GM19023 (cell line): ENCODE measurements at regions not wholly inside any gene's neighbourhood (a gene's known extent, or its start where the extent isn't known, plus 50 kb on each side); places are given as distances from the start of the nearest gene placed in this dataset.
"Not testable (repeated sequence)": the region's sequence is repeated elsewhere in the genome, so short reads cannot be mapped to it uniquely, and the experiment has no call there.

Experiments used
- ATAC-seq: cut with Tn5 transposase; IDR thresholded peaks from one replicate; pipeline ENCODE4 v1.9.1; 2021; ENCODE audit warnings: mild to moderate bottlenecking, moderate library complexity; ENCODE audit not compliant: unreplicated experiment

DNA sequence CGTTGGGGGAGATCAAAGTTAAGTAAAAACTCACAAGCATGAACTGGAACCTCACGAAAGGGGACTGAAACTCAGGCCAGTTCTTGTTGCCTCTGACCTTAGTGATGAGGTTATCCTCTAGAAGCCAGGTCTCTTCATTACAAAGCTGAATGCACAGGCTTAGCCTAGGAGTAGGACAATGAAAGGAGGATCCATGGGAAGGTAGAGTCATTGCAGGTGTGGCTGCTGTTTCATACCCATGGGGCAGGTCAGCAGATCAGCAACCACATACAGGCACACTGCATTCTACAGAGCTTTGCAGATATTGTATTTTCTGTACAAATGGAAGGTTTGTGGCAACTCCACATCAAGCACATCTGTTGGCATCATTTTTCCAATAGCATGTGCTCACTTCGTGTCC, 341.3 kb upstream of the SOX9 start:
- no peak for ATAC-seq

DNA sequence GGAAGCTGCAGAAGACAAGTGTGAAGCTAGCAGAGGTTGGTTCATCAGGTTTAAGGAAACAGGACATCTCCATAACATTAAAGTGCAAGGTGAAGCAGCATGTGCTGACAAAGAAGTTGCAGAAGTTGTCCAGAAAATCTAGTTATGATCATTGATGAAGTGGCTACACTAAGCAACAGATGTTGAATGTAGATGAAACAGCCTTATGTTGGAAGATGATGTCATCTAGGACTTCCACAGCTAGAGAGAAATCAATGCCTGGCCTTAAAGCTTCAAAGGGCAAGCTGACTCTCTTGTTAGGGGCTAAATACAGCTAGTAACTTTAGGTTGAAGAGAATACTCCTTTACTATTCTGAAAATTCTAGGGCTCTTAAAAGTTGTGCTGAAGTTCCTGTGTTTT, 340.2 kb upstream of the SOX9 start:
- no peak for ATAC-seq

DNA sequence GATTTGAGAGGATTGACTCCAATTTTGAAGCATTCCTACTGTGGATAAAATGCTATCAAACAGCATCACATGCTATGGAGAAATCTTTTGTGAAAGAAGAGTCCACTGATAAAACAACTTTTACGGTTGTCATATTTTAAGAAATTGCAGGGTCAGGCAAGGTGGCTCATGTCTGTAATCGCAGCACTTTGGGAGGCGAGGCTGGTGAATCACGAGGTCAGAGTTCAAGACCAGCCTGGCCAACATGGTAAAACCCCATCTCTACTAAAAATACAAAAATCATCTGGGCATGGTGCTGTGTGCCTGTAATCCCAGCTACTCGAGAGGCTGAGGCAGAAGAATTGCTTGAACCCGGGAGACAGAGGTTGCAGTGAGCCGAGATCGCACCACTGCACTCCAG, 338.8 kb upstream of the SOX9 start:
- ATAC-seq = not testable (repeated sequence)

DNA sequence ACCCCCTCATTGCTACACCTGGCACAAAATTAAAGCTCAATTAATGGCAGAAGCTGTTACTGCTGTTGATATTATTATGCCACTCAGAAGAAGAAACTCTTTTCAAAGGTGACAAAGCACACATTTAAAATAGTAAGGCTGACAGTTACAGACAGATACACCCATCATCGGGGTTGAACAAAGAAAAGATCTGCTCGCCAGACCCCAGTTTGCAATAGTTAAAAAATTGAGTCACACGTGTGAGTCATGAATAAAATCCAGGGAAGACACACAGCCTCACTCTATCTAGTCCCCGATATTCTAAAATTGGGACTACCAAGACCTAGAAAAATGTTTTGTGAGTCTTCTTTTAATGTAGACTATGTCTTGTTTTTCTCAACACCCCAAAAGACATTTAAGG, 330.0 kb upstream of the SOX9 start:
- ATAC-seq = no peak

DNA sequence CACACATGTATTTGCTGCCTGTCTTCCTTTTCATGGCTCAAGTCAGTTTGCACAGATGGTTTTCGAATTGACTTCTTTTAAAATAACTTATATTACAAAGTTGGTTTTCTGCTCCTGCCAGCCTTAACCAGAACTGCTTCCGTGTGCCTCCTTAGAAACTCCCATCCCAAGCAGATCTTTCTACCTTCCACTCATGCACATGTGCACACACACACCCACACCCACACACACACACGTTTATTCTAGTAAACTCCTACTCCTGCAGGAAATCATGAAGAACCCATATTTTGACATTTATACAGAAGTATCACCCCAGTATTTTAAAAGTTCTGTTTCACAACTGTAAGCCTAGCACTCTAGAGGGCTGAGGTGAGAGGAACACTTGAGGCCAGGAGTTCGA, 329.5 kb upstream of the SOX9 start:
- ATAC-seq = no peak

DNA sequence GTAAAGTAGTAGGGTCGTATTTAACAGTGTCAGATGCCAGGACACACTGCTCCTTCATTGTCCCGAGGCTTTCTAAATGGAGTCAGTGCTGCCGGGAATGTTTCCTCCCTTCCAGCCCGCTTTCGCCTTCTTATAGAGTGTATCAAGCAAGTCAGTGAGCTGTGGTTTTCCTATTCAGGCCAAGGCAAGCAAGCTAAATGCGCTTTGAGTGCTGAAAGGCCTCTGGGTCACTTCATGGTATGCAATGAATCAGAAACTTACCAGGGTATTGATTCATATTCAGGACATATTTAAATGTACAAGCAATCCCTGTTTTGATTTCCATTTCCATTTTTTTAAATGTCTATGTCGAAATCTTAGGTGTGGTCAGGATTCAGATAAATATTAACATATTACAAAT, 327.9 kb upstream of the SOX9 start:
- ATAC-seq = no peak

DNA sequence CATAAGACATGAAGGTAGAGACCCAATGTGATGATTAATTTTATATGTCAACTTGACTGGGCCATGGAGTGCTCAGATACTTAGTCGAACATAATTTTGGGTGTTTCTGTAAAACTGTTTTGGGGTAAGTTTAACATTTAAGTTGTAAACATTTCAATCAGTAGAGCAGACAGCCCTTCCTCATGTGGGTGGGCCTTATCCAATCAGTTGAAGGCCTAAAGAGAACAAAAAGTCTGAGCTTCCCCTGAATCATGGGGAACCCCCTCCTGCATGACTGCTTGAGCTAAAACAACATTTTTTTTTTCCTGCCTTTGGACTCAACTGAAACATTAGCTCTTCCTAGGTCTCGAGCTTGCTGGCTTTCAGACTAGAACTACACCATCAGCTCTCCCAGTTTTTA, 327.3 kb upstream of the SOX9 start:
- no peak for ATAC-seq

DNA sequence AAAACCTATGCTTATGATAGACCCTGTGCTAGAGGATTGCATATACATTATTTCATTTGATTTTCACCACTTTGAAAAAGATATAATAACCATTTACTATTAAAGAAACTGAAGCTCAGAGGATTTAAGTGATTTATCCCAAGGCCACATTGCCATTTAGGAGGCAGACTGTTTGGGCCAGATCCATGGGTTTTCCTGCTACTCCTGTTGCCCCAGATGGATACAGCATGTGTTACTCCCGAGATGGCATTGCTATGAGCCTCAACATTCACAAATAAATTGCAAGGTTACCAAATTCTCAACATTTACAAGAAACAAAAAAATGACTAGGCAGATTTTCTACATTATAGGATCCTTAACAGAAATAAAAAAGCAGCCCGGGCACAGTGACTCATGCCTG, 322.1 kb upstream of the SOX9 start:
- no peak for ATAC-seq

DNA sequence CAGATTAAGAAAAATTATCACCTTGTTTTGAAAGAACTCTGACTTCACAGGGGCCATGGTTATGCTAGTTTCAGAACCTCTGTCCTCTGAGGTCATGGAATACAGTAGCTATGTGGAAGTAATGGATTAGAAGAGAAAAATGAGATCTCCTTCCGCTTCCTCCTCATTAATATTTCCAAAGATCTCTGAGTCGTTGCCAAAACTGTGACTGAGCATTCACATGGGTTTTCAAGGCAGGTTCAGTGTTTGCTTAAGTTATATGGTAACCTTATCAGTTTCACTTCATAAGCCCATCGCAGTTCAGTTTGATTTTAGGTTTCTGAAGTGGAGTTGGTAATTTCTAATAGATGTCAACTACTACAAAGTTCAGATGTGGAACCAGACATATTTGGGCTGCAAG, 321.2 kb upstream of the SOX9 start:
- ATAC-seq = no peak

DNA sequence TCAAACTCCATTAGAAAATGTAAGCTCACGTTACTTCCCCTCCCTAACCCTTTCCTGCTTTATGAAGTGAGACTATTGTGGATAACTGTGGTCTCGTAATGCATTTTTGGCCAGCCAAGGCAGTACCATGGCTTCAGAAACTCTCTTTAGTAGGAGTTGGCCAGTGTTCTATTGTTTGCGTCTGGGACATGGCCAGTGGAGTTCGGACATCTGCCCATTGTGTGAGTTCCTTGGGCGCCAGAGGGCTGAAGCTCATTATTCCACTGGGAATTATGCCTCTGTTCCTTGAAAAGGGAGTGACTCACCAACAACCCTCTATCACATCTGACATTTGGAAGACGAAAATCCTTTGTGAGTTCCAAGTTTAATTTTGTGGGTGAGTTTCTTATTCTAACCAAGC, 319.5 kb upstream of the SOX9 start:
- ATAC-seq = no peak

DNA sequence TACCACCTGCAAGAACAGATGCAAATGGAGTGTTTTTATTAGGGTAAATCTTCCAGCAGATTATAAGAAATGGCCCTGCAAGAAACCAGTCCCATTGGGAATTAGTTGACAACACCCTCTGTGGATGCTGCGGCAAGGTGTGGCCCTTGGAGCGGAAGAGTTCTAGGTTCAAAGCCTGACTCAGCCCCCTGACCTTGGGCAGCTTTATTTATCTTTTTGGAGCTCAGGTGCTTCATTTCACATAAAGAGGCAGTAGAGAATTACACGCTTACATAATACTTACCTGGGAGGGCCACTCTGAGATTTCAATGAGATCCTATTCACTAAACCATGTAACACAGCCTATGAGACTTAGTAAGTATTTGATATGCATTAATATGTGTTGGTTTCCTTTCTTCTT, 318.2 kb upstream of the SOX9 start:
- no peak for ATAC-seq

DNA sequence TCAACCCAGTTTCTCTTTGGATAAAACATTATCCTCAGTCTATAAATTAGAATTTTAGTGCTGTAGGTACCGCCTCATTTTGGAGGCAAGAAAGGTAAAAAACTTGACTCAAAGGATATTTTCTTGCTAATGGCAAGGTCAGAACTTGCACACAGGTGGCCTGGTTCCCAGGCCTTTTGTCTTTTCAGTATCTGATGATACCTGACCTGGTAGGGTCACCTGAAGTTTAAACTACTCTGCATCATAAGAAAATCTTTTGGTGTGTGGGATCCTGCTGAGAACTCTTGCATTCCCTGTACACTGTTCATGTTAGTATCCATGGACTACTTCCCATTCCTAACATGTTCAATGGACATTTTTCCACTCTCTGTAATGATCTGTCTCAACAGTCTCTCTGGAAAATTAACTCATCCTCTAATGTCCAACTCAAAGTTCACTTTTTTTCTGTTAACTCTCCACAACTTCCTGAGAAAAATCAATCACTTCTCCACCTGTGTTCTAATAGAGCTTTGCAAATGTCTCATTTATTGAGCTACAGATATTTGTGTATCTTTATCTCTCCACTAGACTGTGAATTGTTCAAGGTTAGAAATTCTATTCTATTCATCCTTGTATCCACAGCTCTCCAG, 317.1 kb upstream of the SOX9 start:
- no peak for ATAC-seq

DNA sequence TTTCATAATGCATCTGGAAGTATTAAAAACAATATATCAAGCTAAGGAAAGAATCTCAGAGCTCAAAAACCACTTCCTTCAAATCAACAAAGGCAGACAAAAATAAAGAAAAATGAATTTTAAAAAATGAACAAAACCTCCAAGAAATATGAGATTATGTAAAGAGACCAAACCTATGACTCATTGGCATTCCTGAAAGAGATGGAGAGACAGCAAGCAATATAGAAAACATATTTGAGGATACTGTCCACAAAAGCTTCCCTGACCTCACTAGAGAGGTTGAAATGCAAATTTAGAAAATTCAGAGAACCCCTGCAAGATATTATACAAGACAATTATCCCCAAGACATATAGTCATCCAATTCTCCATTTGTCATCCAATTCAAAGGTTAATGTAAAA, 311.3 kb upstream of the SOX9 start:
- no peak for ATAC-seq

DNA sequence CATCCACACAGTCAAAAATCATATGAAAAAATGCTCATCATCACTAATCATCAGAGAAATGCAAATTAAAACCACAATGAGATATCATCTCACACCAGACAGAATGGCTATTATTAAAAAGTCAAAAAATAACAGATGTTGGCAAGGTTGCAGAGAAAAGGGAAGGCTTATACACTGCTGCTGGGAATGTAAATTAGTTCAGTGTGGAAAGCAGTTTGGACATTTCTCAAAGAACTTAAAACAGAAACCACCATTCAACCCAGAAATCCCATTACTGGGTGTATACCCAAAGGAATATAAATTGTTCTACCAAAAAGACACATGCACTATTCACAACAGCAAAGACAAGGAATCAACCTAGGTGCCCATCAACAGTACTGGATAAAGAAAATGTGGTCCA, 307.0 kb upstream of the SOX9 start:
- not testable (repeated sequence) for ATAC-seq

DNA sequence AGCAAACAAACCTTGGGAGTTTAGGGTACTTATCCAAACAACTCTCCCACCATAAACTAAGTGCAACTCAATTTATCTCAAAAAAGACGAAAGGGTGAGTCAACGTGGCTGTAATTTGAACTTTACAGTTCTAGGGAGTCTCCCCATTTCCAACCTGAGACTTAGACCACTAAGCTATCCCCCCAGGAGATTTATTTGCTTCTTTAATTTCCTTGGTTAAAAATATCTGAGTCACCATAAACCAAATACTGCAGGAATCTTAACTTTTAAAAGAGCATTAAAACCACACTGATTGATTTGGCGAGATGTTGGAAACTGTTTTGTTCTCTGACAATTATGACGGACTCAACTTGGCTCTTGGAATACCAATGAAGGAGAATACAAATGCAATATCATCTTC, 299.3 kb upstream of the SOX9 start:
- ATAC-seq = no peak

DNA sequence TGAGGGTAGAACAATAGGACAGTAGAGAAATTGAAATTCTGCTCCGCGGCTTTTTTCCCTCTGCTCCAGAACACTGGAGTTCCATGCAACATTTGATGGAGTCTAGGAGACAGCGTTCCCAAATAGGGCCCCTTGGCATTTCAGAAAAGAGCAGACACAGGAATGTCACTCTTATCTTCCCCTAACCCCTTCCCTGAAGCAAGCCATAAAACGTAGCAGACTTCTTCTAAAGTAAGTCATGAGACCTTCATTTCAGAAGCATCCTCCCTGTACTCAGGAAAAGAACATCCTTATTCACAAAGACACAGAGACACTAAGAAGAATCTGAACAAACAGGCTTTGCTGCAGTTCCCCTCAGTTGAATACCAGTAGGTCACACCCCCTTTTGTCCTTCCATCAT, 296.1 kb upstream of the SOX9 start:
- no peak for ATAC-seq

DNA sequence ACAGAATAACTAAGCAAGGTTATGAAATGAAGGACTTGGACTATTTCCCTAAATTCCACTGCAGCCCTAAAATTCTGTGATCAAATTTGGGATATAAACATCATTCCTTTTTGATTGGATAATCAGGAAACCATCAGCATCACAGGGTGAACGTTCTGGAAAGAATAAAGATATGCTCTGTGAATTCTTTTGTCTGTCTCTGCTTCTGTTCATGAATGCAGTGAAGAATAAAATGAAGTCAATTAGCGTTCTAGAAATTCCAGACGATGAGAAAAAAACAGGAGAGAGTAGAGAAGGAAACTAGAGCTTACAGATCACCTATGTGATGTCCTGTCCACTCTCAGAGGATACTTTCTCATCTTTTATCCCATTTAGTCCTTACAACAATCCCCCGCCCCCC, 295.1 kb upstream of the SOX9 start:
- ATAC-seq = no peak

DNA sequence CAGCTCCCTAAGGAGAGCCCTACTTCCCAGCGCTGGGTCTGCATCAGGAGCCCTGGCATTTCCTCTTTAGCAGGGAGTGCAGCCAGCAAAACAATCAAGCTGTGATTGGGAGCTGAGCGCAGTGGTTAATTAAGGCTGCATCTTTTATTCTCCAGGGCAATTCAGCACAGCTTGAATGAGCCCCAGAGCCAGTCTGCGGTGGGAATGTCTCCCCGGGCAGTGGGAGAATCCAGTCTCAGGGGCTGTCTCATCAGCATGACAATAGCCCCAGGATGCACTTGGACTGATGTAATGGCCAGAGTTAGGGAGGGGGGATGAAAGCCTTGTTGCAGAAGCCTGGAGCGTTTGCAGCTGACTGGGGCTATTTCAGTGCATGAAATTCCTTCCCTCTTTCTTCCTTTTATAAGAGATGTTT, 292.6 kb upstream of the SOX9 start:
- no peak for ATAC-seq

DNA sequence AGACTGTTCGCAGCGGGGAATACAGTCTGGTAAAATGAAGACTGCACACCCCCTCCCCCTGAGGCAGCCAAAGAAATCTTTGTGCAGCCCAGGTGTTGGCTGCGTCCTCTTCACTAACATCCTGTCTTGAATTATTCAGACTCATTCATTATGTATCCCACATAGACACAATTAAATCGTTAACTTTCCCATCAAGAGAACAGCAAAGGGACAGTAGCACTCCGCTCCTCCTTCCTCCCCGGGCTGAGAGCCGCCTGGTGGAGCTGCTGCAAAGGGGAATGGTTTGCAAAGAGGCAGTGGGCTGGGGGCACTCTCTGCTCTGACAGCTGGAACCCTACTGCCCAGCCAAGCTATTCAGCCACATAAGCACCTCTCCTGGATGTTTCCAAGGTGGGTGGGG, 290.0 kb upstream of the SOX9 start:
- ATAC-seq = no peak

DNA sequence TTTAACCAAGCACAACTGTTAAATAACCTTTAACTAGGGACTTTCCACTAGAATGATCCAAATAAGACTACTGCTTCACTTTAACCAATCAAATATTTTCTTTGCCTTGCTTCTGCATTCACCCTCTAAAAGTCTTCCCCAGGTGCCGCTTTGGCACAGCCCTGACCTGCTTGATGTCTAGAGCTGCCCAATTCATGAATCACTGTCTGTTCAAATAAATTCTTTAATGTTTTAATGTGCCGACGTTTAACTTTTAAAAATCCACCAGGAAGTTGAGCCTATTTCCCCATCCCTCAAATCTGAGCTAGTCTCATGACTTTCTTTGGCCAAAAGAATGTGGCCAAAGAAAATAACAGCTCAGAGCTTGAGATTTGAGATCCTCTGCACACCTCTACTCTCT, 277.8 kb upstream of the SOX9 start:
- no peak for ATAC-seq

DNA sequence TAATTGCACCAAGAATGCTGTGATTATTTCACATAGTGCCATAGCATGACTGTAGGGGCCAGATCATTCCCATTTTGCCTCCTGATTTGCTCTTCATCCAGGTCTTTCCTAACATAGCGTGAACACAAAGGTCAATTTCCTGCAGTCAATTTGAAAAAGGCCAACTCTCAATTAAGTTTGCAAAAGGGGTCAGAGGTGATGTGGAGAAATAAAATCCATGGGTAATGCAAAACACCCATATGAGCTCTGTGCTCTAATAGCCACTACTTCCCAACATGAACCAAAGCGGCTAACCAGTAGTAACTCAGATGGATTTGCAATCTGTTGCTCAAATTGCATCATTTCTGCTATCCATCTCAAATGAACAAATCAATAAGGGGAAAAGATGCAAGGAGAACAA, 275.5 kb upstream of the SOX9 start:
- ATAC-seq = no peak

DNA sequence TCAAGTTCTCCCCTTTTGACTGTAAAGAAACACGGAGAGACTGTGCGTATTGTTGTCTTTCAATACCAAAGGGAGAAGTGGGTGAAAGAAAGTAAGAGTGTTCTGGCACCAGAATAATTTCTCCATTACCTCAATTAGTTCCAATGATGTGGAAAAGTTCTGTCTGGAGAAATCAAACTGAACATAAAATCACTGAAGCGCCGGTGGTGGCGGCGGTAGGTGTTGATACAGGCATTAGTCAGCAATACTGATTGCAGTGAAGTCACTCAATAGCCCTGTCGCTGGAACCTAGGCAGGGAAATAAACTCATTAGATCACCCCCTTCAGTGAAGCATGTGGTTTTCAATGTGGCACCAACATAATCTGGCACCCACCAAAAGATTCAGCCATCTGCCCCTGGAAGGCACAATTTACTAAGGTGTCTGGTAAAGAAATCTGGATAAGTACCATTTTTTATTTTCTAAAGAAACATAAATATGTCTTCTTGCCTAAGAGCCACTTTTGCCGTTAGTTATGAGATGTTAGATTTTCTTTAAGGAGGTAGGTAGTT, 274.2 kb upstream of the SOX9 start:
- ATAC-seq = no peak
